ENCODE measurements at regions not wholly inside any gene's neighbourhood (a gene's known extent, or its start where the extent isn't known, plus 50 kb on each side); places are given as distances from the start of the nearest gene placed in this dataset.

- Histone ChIP-seq H3K9ac (ENCODE audit: low read length) (no peak overlapping the region), H3K9me2 (ENCODE audit: insufficient read depth) (no peaks in the 10 kb centered on the region), H3K27me3 (ENCODE audit: insufficient read depth, low read length) (no peaks in the 10 kb centered on the region; the same call in 1 of the 2 replicates), H3K4me3 (replicated peaks in 1 of 2; ENCODE audit: low read depth in 1 of 2, low read length in 2 of 2) (no peak overlapping the region), H3K36me3 (ENCODE audit: control insufficient read depth in 1 of 2, insufficient read depth in 2 of 2, low read length in 2 of 2) (no peaks in the 10 kb centered on the region), H3K4me2 (ENCODE audit: low read length) (no peak overlapping the region), H3K9me3 (ENCODE audit: control insufficient read depth in 1 of 2, insufficient read depth in 1 of 2, low read depth in 1 of 2, low read length in 2 of 2) (no peaks in the 10 kb centered on the region), H3K27ac (ENCODE audit: low read depth, low read length) (no peak overlapping the region), H2AFZ (ENCODE audit: low read depth, low read length, poor library complexity, severe bottlenecking) (no peak overlapping the region), H3K4me1 (ENCODE audit: control insufficient read depth in 1 of 2, insufficient read depth in 2 of 2, low read length in 2 of 2) (no peaks in the 10 kb centered on the region), H3K79me2 (ENCODE audit: insufficient read depth, low read length) (no peaks in the 10 kb centered on the region), H4K20me1 (ENCODE audit: insufficient read depth) (no peaks in the 10 kb centered on the region)
- POLR2A ChIA-PET = no interaction called here
- RAD21 ChIA-PET (ENCODE audit: low non-redundant PET in 1 of 2, low total read pairs in 2 of 2, uncharacterized antibody in 2 of 2, unreplicated experiment in 2 of 2) = no interaction called here
- no peak for DNase-seq (ENCODE audit: low read depth, low spot score)
- intact Hi-C loops (cut with micrococcal nuclease) = no loop called here
- BruUV-seq (replicated peaks) = no TSS peak
- TF ChIP-seq TCF7L2 (IDR thresholded peaks at IDR 0.05; ENCODE audit: borderline replicate concordance, extremely low read depth, insufficient read depth, insufficient read length) = no peak
- TF ChIP-seq FOSL1 (IDR thresholded peaks at IDR 0.05; ENCODE audit: low read depth) = no peak
- no peak for TF ChIP-seq CTCF (IDR thresholded peaks at IDR 0.05 in 2 of 3, conservative IDR thresholded peaks at IDR 0.05 in 1 of 3; ENCODE audit: borderline replicate concordance in 1 of 3, insufficient read depth in 1 of 3, low read depth in 2 of 3, low read length in 2 of 3)
- TF ChIP-seq ZNF274 (IDR thresholded peaks at IDR 0.05; ENCODE audit: low read depth, low read length) = no peak
- TF ChIP-seq, protein P1, sequence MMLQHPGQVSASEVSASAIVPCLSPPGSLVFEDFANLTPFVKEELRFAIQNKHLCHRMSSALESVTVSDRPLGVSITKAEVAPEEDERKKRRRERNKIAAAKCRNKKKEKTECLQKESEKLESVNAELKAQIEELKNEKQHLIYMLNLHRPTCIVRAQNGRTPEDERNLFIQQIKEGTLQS (IDR thresholded peaks at IDR 0.05) = no peak
- TF ChIP-seq EGR1 (IDR thresholded peaks at IDR 0.05; ENCODE audit: low read depth) = no peak
- no peak for TF ChIP-seq YY1 (IDR thresholded peaks at IDR 0.05; ENCODE audit: extremely low read depth, insufficient replicate concordance, low read depth, low read length)
- no peak for ATAC-seq
- CTCF ChIA-PET = no interaction called here
Measured at GRCh38 chr3:150081084-150081483, 110.4 kb upstream of the PFN2 start.

All from HCT116 (cell line).